ENCODE measurements at regions not wholly inside any gene's neighbourhood (a gene's known extent, or its start where the extent isn't known, plus 50 kb on each side); places are given as distances from the start of the nearest gene placed in this dataset.

GRCh38 chr18:46362533-46362932 is 258.3 kb downstream of the HAUS1 start:
- no peak for TF ChIP-seq CTCF (IDR thresholded peaks at IDR 0.05; ENCODE audit: low read depth, low read length)
- no peaks in the 10 kb centered on the region for H3K27me3 ChIP-seq
- H3K36me3 ChIP-seq: peaks cover 12% of the 10 kb centered on the region
- H3K9me3 ChIP-seq: no peaks in the 10 kb centered on the region
- no peak overlapping the region for H3K4me3 ChIP-seq (ENCODE audit: low read depth, low read length)
- DNase-seq: no peak
- H3K4me1 ChIP-seq: peaks cover under 1% of the 10 kb centered on the region; the same call in 1 of the 2 replicates

GRCh38 chr18:46364048-46364447 is 259.9 kb downstream of the HAUS1 start:
- Histone ChIP-seq H3K27me3 (no peaks in the 10 kb centered on the region), H3K9me3 (no peaks in the 10 kb centered on the region), H3K36me3 (0 out of 2 replicates have a peak, but pooled peaks cover 7% of the 10 kb centered on the region), H3K4me3 (ENCODE audit: low read depth, low read length) (no peak overlapping the region), H3K4me1 (no peaks in the 10 kb centered on the region)
- no peak for TF ChIP-seq CTCF (IDR thresholded peaks at IDR 0.05; ENCODE audit: low read depth, low read length)
- DNase-seq: no peak

- Histone ChIP-seq H3K27me3 (no peaks in the 10 kb centered on the region), H3K9me3 (no peaks in the 10 kb centered on the region), H3K4me3 (ENCODE audit: low read depth, low read length) (no peak overlapping the region), H3K36me3 (no peaks in the 10 kb centered on the region), H3K4me1 (no peaks in the 10 kb centered on the region)
- DNase-seq: no peak
- no peak for TF ChIP-seq CTCF (IDR thresholded peaks at IDR 0.05; ENCODE audit: low read depth, low read length)
Measured at GRCh38 chr18:46366201-46366600, 262.0 kb downstream of the HAUS1 start.

GRCh38 chr18:46366751-46367376 is 262.7 kb downstream of the HAUS1 start:
- H3K27me3 ChIP-seq: no peaks in the 10 kb centered on the region
- no peak for TF ChIP-seq CTCF (IDR thresholded peaks at IDR 0.05; ENCODE audit: low read depth, low read length)
- no peak for DNase-seq
- no peaks in the 10 kb centered on the region for H3K4me1 ChIP-seq
- no peaks in the 10 kb centered on the region for H3K9me3 ChIP-seq
- no peaks in the 10 kb centered on the region for H3K36me3 ChIP-seq
- H3K4me3 ChIP-seq (ENCODE audit: low read depth, low read length): no peak overlapping the region

- H3K27me3 ChIP-seq: no peaks in the 10 kb centered on the region
- no peaks in the 10 kb centered on the region; the same call in 1 of the 2 replicates for H3K4me1 ChIP-seq
- TF ChIP-seq CTCF (IDR thresholded peaks at IDR 0.05; ENCODE audit: low read depth, low read length): no peak
- no peak overlapping the region for H3K4me3 ChIP-seq (ENCODE audit: low read depth, low read length)
- H3K9me3 ChIP-seq: no peaks in the 10 kb centered on the region
- H3K36me3 ChIP-seq: no peaks in the 10 kb centered on the region
- DNase-seq: no peak
Measured at GRCh38 chr18:46369323-46369722, 265.1 kb downstream of the HAUS1 start.

GRCh38 chr18:46370898-46371297 is 266.7 kb downstream of the HAUS1 start:
- no peaks in the 10 kb centered on the region for H3K36me3 ChIP-seq
- DNase-seq: no peak
- H3K27me3 ChIP-seq: no peaks in the 10 kb centered on the region
- no peaks in the 10 kb centered on the region; the same call in 1 of the 2 replicates for H3K4me1 ChIP-seq
- no peaks in the 10 kb centered on the region for H3K9me3 ChIP-seq
- TF ChIP-seq CTCF (IDR thresholded peaks at IDR 0.05; ENCODE audit: low read depth, low read length): no peak
- no peak overlapping the region for H3K4me3 ChIP-seq (ENCODE audit: low read depth, low read length)

Data from BE2C (cell line).